ENCODE measurements at regions not wholly inside any gene's neighbourhood (a gene's known extent, or its start where the extent isn't known, plus 50 kb on each side); places are given as distances from the start of the nearest gene placed in this dataset.

DNA sequence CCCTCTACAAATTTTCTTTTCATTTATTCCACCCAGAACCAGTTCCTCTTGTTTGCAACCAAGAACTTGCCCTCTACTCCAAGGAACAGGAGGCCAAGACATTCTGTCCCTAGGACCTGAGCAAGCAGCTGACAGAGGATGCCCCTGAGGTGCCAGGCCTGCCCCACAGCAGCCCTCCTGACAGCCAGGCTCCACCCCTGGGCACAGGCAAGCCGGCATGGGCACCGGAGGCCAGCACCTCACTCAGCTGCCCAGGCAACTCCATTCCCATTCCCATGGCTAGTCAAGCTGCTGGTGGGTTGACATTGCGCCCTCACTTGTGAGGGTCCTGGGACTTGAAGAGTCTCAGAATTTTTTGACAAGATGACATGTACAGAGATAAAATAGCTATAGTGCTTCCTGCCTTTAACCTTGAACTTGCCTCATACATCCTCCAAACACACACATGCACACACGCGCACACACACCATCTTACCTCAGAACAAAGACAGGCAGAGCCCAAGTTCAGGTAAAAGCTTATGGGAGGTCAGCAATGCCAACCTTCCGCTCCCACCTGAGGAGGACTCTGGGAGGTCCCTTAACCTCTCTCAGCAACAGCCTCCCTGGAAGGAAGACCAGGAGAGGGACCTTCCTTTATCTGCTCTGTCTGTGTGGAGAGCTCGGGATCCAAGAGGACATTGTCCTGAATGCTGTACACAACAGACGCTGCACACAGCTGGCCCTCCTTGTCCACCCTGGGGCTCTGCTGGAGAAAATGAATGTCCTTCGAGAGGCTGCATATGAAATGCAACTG lies 620.9 kb upstream of the CADM1 start:
- no peak for DNase-seq (ENCODE audit: low spot score)

DNA sequence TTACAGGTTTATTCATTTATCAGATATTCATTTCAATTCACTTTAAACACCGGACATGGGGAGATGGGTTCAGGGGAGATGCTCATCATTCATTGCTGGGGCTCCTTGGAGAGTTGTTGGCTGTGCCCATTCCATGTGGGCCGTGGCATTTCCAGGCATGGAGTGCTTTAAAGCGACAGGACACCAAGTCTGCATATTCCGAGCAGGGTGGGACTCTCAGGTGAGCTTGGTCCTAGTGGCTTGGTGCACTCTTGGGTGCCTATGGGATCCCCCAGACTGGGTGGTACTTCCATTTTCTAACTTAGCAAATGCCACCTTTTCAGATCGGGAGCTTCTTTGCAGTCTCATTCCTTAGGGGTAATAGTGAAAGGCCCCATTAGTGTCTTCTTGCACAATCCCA lies 619.5 kb upstream of the CADM1 start:
- DNase-seq (ENCODE audit: low spot score): no peak

DNA sequence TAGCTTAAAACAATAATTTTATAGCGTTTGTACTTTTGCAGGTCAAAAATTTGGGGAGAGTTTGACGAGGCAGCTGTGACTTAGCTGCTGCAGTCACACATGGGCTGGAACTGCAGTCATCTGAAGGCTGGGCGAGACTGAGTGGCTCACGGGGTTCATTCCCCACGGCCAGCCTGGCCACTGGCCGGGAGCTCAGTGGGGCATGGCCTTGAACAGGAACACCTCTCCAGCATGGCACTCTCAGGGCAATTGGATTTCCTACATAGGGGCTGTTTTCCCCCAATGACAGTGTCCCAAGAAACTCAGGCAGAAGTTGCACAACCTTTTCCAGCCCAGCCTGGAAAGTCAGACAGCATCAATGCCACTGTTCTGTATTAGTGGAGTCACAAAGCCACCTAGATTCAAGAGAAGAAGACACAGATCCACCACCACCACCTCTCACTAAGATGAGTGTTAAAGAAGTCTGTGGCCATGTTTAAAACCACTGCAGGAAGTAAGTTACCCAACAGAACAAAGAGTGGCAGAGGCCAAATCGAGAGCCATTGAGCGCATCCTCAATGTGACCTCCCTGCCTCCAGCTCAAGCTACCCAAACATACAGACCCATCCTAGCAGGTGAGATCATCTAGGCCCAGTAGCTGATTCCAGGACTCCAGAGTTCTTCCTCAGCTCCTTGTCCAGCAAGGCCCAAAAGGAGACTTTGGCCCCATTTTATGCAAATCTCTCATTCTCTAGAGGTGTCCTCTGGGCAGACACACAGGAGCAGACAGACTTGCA lies 618.7 kb upstream of the CADM1 start:
- DNase-seq (ENCODE audit: low spot score): no peak

DNA sequence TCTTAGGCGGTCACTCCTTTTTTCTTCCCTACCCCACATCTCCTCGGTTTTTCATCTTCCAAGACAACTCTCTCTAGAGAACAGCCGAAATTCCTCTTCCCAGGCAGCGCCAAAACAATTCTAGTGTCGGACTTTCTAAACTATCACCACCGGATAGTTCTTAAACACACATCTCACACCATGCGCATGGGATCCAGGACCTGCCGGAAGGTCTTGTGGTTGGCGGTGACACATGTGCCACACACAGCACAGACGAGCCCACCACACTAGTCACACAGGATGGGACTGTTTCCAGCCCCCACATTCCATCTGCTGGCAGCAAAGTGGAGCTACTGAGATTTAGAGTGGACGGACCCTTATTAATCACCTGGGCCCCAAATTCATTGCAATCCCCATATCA lies 614.9 kb upstream of the CADM1 start:
- DNase-seq (ENCODE audit: low spot score): no peak

DNA sequence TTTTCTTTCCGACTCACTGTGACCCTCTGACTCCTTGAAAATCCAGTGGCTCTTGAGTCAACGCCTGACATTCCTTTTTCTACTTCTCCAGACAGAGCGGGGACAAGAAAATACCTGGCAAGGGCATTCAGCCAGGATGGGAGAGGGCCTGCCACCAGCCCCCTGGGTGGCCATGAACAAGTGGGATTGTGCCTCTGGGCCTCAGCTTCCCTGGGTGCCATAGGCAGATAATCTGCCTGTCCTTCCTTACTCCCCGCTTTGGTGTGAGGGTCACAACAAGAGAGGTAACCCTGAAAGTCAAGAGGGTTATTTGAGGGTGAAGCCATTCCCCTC lies 613.9 kb upstream of the CADM1 start:
- no peak for DNase-seq (ENCODE audit: low spot score)

DNA sequence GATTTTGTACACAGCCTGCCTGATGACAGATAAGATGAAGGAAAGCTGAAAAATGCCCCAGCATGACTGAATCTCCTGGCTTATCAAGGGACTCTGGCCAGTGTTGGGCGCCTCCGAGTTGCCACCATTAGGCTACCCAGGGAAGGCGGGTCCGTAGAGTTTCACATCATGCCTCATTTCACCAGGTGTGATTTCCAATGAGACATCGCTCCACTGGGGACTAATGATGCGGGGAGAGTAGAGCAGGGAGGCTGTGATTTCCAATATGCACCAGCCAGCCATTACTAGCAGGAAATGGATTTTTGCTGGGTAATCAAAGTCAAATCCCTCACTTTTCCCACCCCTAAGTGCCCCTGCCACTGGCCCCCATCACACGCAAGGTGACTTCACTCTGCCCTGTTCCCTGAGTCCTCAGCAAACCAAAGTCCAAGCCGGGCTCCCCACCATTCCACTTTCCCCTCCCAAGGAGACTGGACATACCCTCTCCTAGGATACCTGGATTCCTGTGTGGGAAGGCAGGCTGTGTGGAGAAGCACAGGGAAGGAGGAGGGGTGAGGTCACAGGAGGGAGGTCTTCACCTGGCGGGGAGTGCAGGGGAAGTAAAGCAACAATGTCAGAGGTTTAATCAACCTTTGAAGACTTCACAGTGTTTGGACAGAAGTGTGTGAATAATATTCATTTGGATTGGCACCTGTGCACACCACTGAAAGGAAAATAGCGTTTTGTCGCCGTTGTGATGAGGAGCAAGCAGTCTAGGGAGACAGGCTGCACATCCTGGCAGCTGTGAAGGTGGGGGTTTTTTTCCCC lies 613.3 kb upstream of the CADM1 start:
- no peak for DNase-seq (ENCODE audit: low spot score)

DNA sequence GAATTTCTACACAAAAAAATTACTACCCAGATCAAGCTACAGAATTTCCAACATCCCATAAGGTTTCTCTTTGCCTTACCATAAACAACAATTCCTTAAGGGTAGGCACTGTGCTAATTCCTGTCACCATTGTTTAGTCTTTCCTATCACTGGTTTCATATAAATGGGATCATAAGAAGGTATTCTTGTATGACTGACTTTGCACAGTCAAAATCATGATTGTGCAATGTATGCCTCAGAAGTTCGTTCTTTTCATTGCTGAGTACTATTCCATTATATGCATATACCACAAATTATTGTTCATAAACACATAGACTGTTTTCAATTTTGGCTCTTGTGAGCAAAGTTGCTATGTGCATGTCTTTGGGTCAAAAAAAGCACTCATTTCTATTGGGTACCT lies 611.6 kb upstream of the CADM1 start:
- no peak for DNase-seq (ENCODE audit: low spot score)

DNA sequence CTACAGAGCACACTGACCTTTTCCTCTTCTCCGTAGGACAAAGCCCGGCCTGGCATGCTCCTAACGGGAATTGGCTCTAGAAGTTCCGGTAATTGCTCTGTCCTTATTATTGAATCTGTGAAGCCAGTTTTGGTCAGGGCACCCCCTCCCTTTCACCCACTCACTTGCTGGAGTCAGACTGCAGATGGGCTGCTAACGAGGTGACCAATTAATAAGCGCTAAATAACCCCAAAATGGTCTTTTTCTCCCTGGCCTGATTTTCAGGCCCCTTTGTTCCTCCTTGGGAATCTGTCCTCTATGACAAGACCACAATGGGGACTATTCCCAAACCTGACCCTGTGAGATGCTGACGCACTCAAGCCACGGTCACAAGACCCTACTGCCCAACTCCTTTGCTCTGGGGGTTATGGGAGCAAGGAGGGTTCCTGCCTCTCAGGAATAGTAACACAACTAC lies 610.0 kb upstream of the CADM1 start:
- no peak for DNase-seq (ENCODE audit: low spot score)

DNA sequence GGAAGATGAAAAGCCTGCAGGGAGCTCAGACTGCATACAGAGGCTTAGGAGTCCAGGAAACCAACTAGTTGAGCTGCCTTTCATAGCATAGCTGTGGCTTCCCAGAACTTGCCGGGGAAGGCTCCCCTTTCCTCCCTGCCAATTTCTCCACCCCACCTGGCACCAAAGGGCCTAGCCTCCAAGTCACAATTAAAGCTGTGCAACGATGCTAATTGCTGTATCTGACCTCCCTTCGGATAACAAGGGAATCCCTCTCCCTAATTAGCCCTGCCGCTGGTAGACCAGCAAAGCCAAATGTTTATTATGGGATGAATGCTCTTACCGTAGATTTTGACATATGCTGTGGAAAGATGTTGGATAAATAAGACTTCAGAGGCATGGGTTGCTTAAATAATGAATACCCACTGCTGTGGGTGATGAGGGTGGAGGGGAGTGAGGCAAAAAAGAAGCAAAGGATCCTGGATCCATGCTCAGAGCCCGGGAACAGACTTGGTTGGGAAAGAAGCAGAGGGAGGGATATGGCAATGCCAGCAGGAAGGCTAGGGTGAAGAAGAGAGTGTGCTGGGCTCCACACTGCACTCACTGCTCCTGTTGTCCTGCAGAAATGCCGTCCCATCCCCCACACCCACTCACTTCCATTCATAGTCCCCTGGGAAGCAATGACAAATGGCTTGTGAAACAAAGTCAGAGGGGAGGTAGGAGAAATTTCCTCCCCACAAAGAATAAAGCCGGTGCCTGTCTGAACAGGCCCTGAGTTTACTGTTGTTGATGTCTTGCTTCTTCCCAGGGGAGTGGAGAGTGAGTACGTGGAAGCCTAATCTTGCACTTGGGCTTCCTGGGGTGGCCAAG lies 608.1 kb upstream of the CADM1 start:
- DNase-seq (ENCODE audit: low spot score): no peak

DNA sequence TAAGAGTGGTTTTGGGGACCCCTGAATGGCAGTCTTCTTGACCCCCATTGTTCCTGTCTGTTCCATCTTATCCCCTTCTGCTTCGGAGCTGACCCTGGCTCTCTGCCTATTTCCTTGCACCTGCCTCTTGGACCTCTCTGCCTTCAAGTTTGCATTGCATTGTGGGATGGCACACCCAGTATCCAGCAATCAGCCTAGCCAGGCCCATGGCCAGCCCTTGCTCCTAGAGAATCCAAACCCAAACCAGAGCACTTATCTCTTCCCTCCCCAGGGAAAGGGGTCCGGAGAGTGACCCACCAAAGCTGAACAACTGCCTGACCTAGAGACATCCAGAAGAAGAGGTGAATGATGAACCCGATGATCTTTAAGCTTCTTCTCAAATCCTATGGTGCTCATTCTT lies 607.3 kb upstream of the CADM1 start:
- no peak for DNase-seq (ENCODE audit: low spot score)

DNA sequence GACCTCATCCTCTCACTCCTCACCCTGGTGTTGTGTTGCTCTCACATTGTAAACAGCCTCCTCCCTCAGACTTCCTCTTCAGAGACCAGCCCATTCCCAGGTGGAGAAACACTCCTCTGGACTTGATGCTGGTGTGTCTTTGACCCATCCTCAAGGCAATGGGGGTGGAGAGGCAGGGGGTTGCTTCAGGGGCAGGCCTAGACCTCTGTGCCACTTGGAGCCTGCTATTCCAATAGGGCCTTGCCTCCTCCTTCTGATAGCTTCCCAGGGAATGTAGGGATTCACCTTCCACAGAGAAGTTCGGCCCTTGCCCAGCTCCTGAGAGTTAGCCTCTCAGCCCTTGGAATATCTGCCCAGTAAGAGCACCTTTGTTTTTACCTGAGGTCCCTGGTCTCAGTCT lies 606.6 kb upstream of the CADM1 start:
- DNase-seq (ENCODE audit: low spot score): no peak

DNA sequence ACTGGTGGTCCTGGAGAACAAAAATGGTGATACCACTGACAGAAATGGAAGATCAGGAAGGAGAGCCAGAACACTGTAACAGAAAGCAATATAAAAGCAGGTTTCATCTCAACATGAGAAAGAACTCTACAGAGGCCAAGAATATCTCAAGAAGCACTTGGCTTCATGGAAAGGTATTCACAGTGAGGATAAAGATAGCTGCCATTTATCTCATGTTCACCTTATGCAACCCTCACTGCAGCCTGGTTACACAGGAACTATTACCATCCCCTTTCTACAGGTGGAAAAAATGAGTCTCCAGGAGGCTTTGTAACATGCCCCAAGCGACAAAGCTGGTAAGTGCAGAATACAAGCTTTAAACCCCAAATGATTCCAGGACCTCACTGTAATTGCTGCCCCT lies 606.1 kb upstream of the CADM1 start:
- DNase-seq (ENCODE audit: low spot score): no peak

DNA sequence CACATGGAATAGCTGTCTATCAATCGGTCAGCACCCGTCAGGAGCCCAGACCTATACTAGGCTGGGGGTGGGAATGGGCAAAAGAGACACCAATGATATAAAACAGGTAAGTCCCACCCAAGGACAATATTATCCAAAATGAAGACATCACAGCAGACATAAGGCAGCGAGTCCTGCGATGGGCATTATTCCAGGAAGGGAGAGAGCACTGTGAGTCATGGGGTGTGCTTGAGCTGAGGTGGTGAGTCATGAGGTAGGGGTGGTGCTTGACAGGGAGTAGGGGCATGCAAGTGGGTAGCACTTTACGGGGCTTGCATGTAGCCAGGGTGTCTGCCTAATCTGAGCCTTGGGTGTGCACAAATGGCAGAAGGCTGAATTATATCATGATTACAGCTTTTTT lies 605.0 kb upstream of the CADM1 start:
- DNase-seq (ENCODE audit: low spot score): no peak

DNA sequence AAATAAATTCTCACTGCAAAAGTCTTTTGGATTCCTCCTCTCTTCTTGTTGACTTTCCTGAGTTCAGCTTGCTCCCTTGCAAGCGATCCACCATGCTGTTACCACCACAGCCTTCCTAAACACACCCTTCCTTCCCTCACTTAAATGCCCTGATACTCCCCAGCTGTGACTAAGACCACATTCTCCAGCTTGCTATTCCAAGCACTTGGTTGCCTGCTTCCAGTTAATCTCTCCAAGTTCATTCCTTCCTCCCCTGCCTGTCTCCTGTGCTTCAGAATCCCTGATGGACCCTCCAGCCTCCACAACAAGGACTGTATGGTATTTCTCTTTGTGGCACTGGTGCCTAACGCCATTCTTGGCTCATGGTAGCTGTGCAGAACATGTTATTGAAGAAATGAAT lies 603.9 kb upstream of the CADM1 start:
- no peak for DNase-seq (ENCODE audit: low spot score)

DNA sequence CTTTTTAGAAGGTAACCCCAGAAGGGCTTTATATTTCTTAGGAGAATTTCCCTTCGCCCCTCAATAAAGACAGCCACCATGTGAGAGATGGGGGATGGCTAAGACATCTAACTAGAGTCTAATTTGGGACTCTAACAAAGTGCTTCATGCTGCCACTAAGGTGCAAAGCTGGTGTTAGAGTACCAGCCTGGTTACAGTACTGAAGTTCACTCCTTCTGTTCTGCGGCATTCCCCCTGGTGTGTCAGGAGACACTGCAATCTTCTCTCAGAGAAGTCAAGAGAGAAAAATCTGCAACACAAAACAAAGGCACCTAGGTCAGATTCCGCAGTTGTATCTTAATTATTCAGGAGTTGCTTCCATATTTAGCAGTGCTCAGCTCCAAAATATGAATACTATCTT lies 603.0 kb upstream of the CADM1 start:
- DNase-seq (ENCODE audit: low spot score): no peak

DNA sequence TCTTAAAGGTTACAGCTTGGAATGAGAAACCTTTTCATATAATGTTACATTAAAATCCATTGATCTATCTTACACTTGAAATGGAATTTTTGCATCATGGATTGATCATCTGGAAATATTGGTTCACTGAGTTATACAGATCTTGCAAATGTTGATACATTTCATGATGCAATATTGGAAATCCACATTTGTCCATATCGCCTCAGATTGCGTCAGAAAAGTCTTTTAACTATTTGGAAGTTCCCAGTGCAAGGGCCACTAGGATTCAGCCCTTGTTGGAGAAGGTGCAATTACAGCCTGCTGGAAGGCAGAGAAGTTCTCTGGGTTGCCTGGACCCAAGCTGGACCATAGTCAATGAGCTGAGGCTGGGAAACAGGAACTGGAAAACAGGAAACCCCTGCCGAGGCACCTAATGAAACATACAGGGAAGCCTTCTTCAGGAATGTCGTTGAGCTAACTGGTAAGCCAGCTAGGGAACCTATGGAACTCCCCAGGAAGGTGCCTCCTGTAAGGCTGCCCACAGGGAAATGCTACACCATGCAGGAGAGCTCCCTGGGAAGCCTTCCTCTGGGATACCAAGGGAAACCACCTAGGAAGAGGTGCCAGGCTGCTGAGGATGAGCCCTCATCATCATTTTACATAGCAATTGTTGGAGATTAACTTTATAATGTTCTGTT lies 600.4 kb upstream of the CADM1 start:
- DNase-seq (ENCODE audit: low spot score): no peak

DNA sequence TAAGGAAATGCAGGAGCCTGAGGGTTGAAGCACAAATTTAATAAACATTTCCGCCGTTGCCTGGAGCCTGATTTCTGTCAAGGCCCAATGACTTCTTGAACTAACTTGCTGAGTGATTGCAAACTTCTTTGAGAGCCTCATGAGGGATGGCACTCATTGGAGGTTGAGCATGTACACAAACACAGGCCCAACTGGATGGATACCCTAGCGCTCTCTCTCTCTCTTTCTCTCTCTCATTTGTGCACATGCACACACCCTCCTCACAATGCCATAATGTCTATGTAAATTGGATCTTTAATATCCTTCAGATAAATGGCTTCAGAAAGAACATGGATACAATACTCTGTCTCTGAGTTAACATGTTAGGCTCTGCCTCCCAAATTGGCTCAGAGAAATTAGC lies 597.7 kb upstream of the CADM1 start:
- DNase-seq (ENCODE audit: low spot score): no peak

DNA sequence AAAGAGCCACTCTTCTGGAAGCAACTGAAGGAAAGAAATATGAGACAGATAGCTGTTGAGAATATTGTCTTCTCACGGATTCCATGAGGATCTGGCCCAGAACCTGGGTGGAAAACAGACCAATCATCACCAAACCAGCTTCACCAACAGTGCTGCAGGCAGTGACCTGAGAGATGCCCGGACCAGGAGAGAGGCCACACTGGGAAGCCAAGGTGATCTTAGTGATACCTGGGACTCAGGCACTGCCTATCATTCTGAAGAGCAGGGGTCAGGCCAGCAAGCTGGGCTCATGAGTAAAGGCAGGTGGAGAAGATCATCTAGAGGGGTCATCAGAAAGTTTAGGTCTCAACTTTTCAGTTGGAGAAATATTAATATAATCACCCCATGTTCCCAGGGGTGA lies 595.8 kb upstream of the CADM1 start:
- DNase-seq (ENCODE audit: low spot score): no peak

DNA sequence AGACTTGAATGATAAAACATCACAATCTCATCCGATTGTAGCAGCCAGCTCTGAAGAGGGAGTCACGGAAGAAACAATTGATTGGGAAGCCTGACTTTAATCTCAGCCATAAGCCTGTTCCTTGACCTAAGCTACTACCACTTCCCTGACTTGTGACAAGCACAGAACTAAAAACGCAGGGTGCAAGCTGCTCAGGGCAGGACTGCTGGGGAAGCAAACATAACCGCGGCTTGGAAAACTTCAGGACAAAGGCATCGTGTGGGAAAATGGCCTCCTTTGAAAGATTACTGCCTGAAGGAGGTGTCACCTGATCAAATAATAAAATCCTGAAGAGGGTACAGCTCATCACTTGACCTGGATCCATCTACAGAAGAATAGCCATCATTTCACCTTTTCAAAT lies 595.3 kb upstream of the CADM1 start:
- no peak for DNase-seq (ENCODE audit: low spot score)

DNA sequence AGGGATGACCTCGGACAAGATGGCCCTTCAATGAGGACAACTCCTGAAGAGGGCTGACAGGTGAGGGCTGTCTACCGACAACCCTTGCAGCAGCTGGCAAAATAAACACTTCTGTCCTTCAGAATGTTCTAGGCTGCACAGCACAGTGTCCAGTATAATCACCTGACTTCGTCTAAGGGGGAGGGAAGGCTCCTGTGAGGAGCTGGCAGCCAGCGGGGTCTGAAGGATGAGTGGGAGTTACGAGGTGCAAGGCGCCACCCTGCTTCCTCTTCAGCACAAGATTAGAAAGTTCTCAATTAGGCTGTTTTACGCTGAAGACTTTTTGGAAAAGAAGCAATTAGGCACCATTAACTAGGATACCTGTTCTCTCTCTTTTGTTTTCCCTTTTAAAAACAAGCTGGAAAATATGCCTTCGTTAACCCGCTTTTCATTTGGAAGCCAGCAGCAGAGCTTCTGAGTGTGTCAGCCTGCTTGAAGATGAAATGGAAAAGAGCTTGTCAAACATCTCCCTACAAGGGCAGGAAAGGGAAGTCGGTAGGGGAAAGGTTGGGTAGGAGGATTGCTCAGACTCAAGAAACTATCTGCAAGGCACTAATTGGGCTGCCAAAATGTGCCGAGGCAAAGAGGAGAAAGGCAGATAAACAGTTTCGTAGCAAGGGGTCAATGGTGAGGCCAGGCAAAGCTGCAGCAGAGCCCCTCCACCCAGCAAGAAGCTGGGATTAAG lies 592.2 kb upstream of the CADM1 start:
- DNase-seq (ENCODE audit: low spot score): no peak
